ENCODE measurements at regions not wholly inside any gene's neighbourhood (a gene's known extent, or its start where the extent isn't known, plus 50 kb on each side); places are given as distances from the start of the nearest gene placed in this dataset.
"Not testable (repeated sequence)": the region's sequence is repeated elsewhere in the genome, so short reads cannot be mapped to it uniquely, and the experiment has no call there.

- TF ChIP-seq ZNF687 (IDR thresholded peaks at IDR 0.05) (no peak), HDAC6 (IDR thresholded peaks at IDR 0.05; ENCODE audit: unreplicated experiment) (no peak), NRF1 (conservative IDR thresholded peaks at IDR 0.05; ENCODE audit: low read depth, low read length) (no peak), TCF12 (IDR thresholded peaks at IDR 0.05; ENCODE audit: low read depth, low read length) (no peak), BACH1 (IDR thresholded peaks at IDR 0.05; ENCODE audit: borderline replicate concordance) (no peak), REST (IDR thresholded peaks at IDR 0.05; ENCODE audit: low read depth, low read length) (no peak), BHLHE40 (IDR thresholded peaks at IDR 0.05; ENCODE audit: borderline replicate concordance in 1 of 2, low read depth in 2 of 2, low read length in 1 of 2) (no peak)
Measured at GRCh38 chr17:20728181-20728580, 148.7 kb downstream of the CDRT15L2 start (continued).

GRCh38 chr17:20731131-20731530 is 151.6 kb downstream of the CDRT15L2 start:
- H3K79me2 ChIP-seq (ENCODE audit: control insufficient read depth, insufficient read depth, low read length); H3K9me3 ChIP-seq (replicated peaks; ENCODE audit: control insufficient read depth, insufficient read depth, low read length); intact Hi-C loops (cut with micrococcal nuclease; ENCODE audit: unreplicated experiment); POLR2A ChIA-PET; SMC1A ChIA-PET (ENCODE audit: uncharacterized antibody, unreplicated experiment); H3K4me2 ChIP-seq (ENCODE audit: control insufficient read depth, insufficient read depth); H2AFZ ChIP-seq (ENCODE audit: control insufficient read depth, low read depth, low read length); in situ Hi-C loops (cut with MboI); H3K27me3 ChIP-seq (replicated peaks in 1 of 2; ENCODE audit: control insufficient read depth in 2 of 2, insufficient read depth in 2 of 2, low read length in 1 of 2); DNase-seq (ENCODE audit: low read depth, low spot score); ATAC-seq; H3K27ac ChIP-seq (ENCODE audit: control insufficient read depth, insufficient read depth); BruUV-seq (replicated peaks); FAIRE-seq; H3K4me1 ChIP-seq (ENCODE audit: control insufficient read depth, insufficient read depth, low read length); H4K20me1 ChIP-seq (ENCODE audit: control insufficient read depth, insufficient read depth); H3K4me3 ChIP-seq; H3K36me3 ChIP-seq (ENCODE audit: control insufficient read depth in 2 of 2, insufficient read depth in 2 of 2, low read length in 1 of 2); CTCF ChIA-PET; RAD21 ChIA-PET (ENCODE audit: unreplicated experiment); H3K9ac ChIP-seq (ENCODE audit: control insufficient read depth, insufficient read depth, low read length): not testable (repeated sequence)
- WGBS (ENCODE audit: insufficient coverage, insufficient replicate concordance, low lambda C conversion rate, missing lambda C conversion rate), result 52% methylated on average over 6 of the region's 6 CpGs

Data from GM12878 (cell line).